T-helper 2 cell treated with Interferon-gamma antibody and Interleukin-4, amounts not matched to agents 5 μg/mL and 100 μg/mL, for 36 hours (primary cell): ENCODE measurements at regions not wholly inside any gene's neighbourhood (a gene's known extent, or its start where the extent isn't known, plus 50 kb on each side); places are given as distances from the start of the nearest gene placed in this dataset.
"Not testable (repeated sequence)": the region's sequence is repeated elsewhere in the genome, so short reads cannot be mapped to it uniquely, and the experiment has no call there.

Source experiments
- DNase-seq: peaks from one replicate; pipeline ENCODE4 v3.0.0; 2021; ENCODE audit warnings: low spot score
- H3K27ac Mint-ChIP-seq: one replicate; pipeline ENCODE4 v1.8.0; 2021; ENCODE audit warnings: mild to moderate bottlenecking, mixed read lengths
- H3K27me3 Mint-ChIP-seq: one replicate; pipeline ENCODE4 v1.8.0; 2021; ENCODE audit warnings: low read depth, mixed read lengths
- H3K36me3 Mint-ChIP-seq: one replicate; pipeline ENCODE4 v1.8.0; 2021; ENCODE audit warnings: low read depth, mixed read lengths
- H3K4me1 Mint-ChIP-seq: one replicate; pipeline ENCODE4 v1.8.0; 2021; ENCODE audit warnings: low read depth, mixed read lengths
- H3K4me3 Mint-ChIP-seq: one replicate; pipeline ENCODE4 v1.8.0; 2022; ENCODE audit warnings: mild to moderate bottlenecking, moderate library complexity, mixed read lengths
- H3K9me3 Mint-ChIP-seq: one replicate; pipeline ENCODE4 v1.8.0; 2021; ENCODE audit warnings: mixed read lengths

GRCh38 chr9:74102148-74102547 lies 395.0 kb upstream of the RORB start:
- H3K27me3 Mint-ChIP-seq, H3K36me3 Mint-ChIP-seq, H3K27ac Mint-ChIP-seq, DNase-seq, H3K4me3 Mint-ChIP-seq, H3K4me1 Mint-ChIP-seq: not testable (repeated sequence)
- H3K9me3 Mint-ChIP-seq, result peaks cover 14% of the 10 kb centered on the region

GRCh38 chr9:74102702-74103101 lies 394.4 kb upstream of the RORB start:
- H3K36me3 Mint-ChIP-seq, result no peaks in the 10 kb centered on the region
- no peak for DNase-seq
- H3K9me3 Mint-ChIP-seq, result peaks cover 14% of the 10 kb centered on the region
- no peak overlapping the region for H3K27ac Mint-ChIP-seq
- H3K4me3 Mint-ChIP-seq, result no peak overlapping the region
- no peaks in the 10 kb centered on the region for H3K27me3 Mint-ChIP-seq
- H3K4me1 Mint-ChIP-seq, result no peaks in the 10 kb centered on the region

GRCh38 chr9:74107692-74108091 lies 389.4 kb upstream of the RORB start:
- Mint-ChIP-seq H3K27me3 (no peaks in the 10 kb centered on the region), H3K4me3 (no peak overlapping the region), H3K9me3 (peaks cover 4% of the 10 kb centered on the region), H3K36me3 (no peaks in the 10 kb centered on the region), H3K27ac (no peak overlapping the region), H3K4me1 (no peaks in the 10 kb centered on the region)
- no peak for DNase-seq

GRCh38 chr9:74115976-74116375 lies 381.2 kb upstream of the RORB start:
- Mint-ChIP-seq H3K4me1 (peaks cover 2% of the 10 kb centered on the region), H3K9me3 (peaks cover 4% of the 10 kb centered on the region), H3K36me3 (no peaks in the 10 kb centered on the region), H3K27me3 (no peaks in the 10 kb centered on the region), H3K4me3 (no peak overlapping the region), H3K27ac (no peak overlapping the region)
- no peak for DNase-seq

GRCh38 chr9:74117151-74117550 lies 380.0 kb upstream of the RORB start:
- peaks cover 4% of the 10 kb centered on the region for H3K9me3 Mint-ChIP-seq
- no peak overlapping the region for H3K4me3 Mint-ChIP-seq
- no peaks in the 10 kb centered on the region for H3K36me3 Mint-ChIP-seq
- DNase-seq, result no peak
- no peak overlapping the region for H3K27ac Mint-ChIP-seq
- no peaks in the 10 kb centered on the region for H3K27me3 Mint-ChIP-seq
- peaks cover 6% of the 10 kb centered on the region for H3K4me1 Mint-ChIP-seq

- H3K27ac Mint-ChIP-seq, result no peak overlapping the region
- peaks cover 7% of the 10 kb centered on the region for H3K9me3 Mint-ChIP-seq
- H3K4me1 Mint-ChIP-seq, result peaks cover 9% of the 10 kb centered on the region
- peaks cover 1% of the 10 kb centered on the region for H3K36me3 Mint-ChIP-seq
- no peak for DNase-seq
- H3K27me3 Mint-ChIP-seq, result no peaks in the 10 kb centered on the region
- no peak overlapping the region for H3K4me3 Mint-ChIP-seq
Measured at GRCh38 chr9:74117731-74118130, 379.4 kb upstream of the RORB start.

- no peak for DNase-seq
- H3K9me3 Mint-ChIP-seq, result peaks cover 5% of the 10 kb centered on the region
- no peak overlapping the region for H3K4me3 Mint-ChIP-seq
- H3K27me3 Mint-ChIP-seq, result no peaks in the 10 kb centered on the region
- H3K4me1 Mint-ChIP-seq, result peaks cover 9% of the 10 kb centered on the region
- no peak overlapping the region for H3K27ac Mint-ChIP-seq
- peaks cover 1% of the 10 kb centered on the region for H3K36me3 Mint-ChIP-seq
Measured at GRCh38 chr9:74120061-74120460, 377.1 kb upstream of the RORB start.

GRCh38 chr9:74120470-74120869 lies 376.7 kb upstream of the RORB start:
- Mint-ChIP-seq H3K36me3 (peaks cover 1% of the 10 kb centered on the region), H3K27ac (no peak overlapping the region), H3K9me3 (peaks cover 5% of the 10 kb centered on the region), H3K4me1 (peaks cover 9% of the 10 kb centered on the region), H3K4me3 (no peak overlapping the region), H3K27me3 (no peaks in the 10 kb centered on the region)
- no peak for DNase-seq

- peaks cover 5% of the 10 kb centered on the region for H3K9me3 Mint-ChIP-seq
- H3K27me3 Mint-ChIP-seq, result no peaks in the 10 kb centered on the region
- H3K36me3 Mint-ChIP-seq, result peaks cover 1% of the 10 kb centered on the region
- H3K4me1 Mint-ChIP-seq, result peaks cover 9% of the 10 kb centered on the region
- H3K4me3 Mint-ChIP-seq, result no peak overlapping the region
- no peak overlapping the region for H3K27ac Mint-ChIP-seq
- no peak for DNase-seq
Measured at GRCh38 chr9:74122216-74122615, 374.9 kb upstream of the RORB start.

GRCh38 chr9:74122661-74123060 lies 374.5 kb upstream of the RORB start:
- Mint-ChIP-seq H3K36me3 (peaks cover 1% of the 10 kb centered on the region), H3K27me3 (no peaks in the 10 kb centered on the region), H3K4me1 (peaks cover 9% of the 10 kb centered on the region), H3K27ac (peak overlapping the region; percentile 72), H3K4me3 (peak overlapping the region; percentile 25), H3K9me3 (peaks cover 5% of the 10 kb centered on the region)
- peak; percentile 45 for DNase-seq

GRCh38 chr9:74125941-74126340 lies 371.2 kb upstream of the RORB start:
- Mint-ChIP-seq H3K4me3 (no peak overlapping the region), H3K4me1 (peaks cover 7% of the 10 kb centered on the region), H3K27ac (no peak overlapping the region), H3K36me3 (peaks cover 1% of the 10 kb centered on the region), H3K27me3 (no peaks in the 10 kb centered on the region), H3K9me3 (peaks cover 5% of the 10 kb centered on the region)
- no peak for DNase-seq

GRCh38 chr9:74132986-74133385 lies 364.1 kb upstream of the RORB start:
- no peak overlapping the region for H3K4me3 Mint-ChIP-seq
- H3K9me3 Mint-ChIP-seq, result no peaks in the 10 kb centered on the region
- no peaks in the 10 kb centered on the region for H3K4me1 Mint-ChIP-seq
- no peak overlapping the region for H3K27ac Mint-ChIP-seq
- no peaks in the 10 kb centered on the region for H3K36me3 Mint-ChIP-seq
- no peaks in the 10 kb centered on the region for H3K27me3 Mint-ChIP-seq
- DNase-seq, result no peak

- no peak for DNase-seq
- H3K4me3 Mint-ChIP-seq, result no peak overlapping the region
- no peak overlapping the region for H3K27ac Mint-ChIP-seq
- no peaks in the 10 kb centered on the region for H3K9me3 Mint-ChIP-seq
- H3K36me3 Mint-ChIP-seq, result no peaks in the 10 kb centered on the region
- H3K27me3 Mint-ChIP-seq, result no peaks in the 10 kb centered on the region
- no peaks in the 10 kb centered on the region for H3K4me1 Mint-ChIP-seq
Measured at GRCh38 chr9:74133921-74134320, 363.2 kb upstream of the RORB start.

GRCh38 chr9:74138182-74138581 lies 359.0 kb upstream of the RORB start:
- Mint-ChIP-seq H3K9me3 (peaks cover 7% of the 10 kb centered on the region), H3K4me1 (no peaks in the 10 kb centered on the region), H3K36me3 (no peaks in the 10 kb centered on the region), H3K27me3 (no peaks in the 10 kb centered on the region), H3K4me3 (no peak overlapping the region), H3K27ac (no peak overlapping the region)
- no peak for DNase-seq

GRCh38 chr9:74140141-74140540 lies 357.0 kb upstream of the RORB start:
- H3K27me3 Mint-ChIP-seq, result no peaks in the 10 kb centered on the region
- peaks cover 7% of the 10 kb centered on the region for H3K9me3 Mint-ChIP-seq
- DNase-seq, result no peak
- H3K4me1 Mint-ChIP-seq, result no peaks in the 10 kb centered on the region
- no peak overlapping the region for H3K4me3 Mint-ChIP-seq
- no peak overlapping the region for H3K27ac Mint-ChIP-seq
- H3K36me3 Mint-ChIP-seq, result no peaks in the 10 kb centered on the region
